Erythroblast (primary cell): ENCODE measurements at regions not wholly inside any gene's neighbourhood (a gene's known extent, or its start where the extent isn't known, plus 50 kb on each side); places are given as distances from the start of the nearest gene placed in this dataset.

Experiments
- GATA1 ChIP-seq: IDR thresholded peaks from 2 replicates; pipeline ENCODE4 v1.6.1; 2011; ENCODE audit warnings: low read depth, mild to moderate bottlenecking, control low read depth, low read length, moderate library complexity
- POLR2A ChIP-seq: IDR thresholded peaks from 2 replicates; pipeline ENCODE4 v1.6.1; 2011; ENCODE audit warnings: mild to moderate bottlenecking, low read length

DNA sequence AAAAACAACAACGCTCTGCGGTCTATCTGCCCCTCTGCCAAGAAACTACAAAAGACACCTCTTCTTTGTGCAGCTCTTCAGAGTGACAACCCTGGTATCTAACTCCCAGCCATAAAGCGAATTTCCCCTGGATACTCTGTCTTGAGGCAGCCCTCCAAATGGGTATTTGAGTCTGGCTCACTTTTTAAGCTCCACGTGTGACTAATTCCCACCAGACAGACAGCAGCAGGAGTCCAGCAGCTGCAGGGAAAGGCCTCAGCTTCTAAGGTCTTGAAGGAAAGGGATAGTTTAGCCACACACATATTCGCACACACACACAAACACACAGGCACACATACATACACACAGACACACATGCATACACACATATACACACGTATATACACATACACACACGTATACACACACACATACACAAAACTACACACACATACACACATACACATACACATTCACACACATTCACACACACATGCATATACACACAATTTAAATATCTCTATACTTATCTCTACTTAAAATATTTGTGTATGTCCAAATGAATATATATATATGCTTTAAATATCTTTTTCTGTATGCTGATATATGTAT is 188.8 kb downstream of the TSHZ3 start:
- TF ChIP-seq POLR2A (no peak), GATA1 (no peak)
